ENCODE measurements at regions not wholly inside any gene's neighbourhood (a gene's known extent, or its start where the extent isn't known, plus 50 kb on each side); places are given as distances from the start of the nearest gene placed in this dataset.

GRCh38 chr11:109480251-109480650 lies 58.3 kb downstream of the C11orf87 start:
- H3K27ac ChIP-seq, result no peak overlapping the region
- intact Hi-C loops (cut with DNase I), result no loop called here
- ATAC-seq, result no peak
- no peak for TF ChIP-seq CTCF (IDR thresholded peaks at IDR 0.05)
- DNase-seq, result no peak
- H3K4me1 ChIP-seq, result no peaks in the 10 kb centered on the region
- H3K36me3 ChIP-seq (ENCODE audit: insufficient read depth in 1 of 2, low read depth in 1 of 2), result no peaks in the 10 kb centered on the region
- no peaks in the 10 kb centered on the region for H3K27me3 ChIP-seq (ENCODE audit: insufficient read depth in 3 of 3, low read length in 2 of 3)
- H3K4me3 ChIP-seq, result no peak overlapping the region
- WGBS, 3 donors, result 39 to 54% (median 41%) methylated on average over 6 of the region's 6 CpGs
- H3K9me3 ChIP-seq, result peaks cover under 1% of the 10 kb centered on the region

- whole genome bisulfite sequencing, 3 donors, result 42 to 56% (median 47%) methylated on average over 1 of the region's 1 CpG
- Histone ChIP-seq H3K4me3 (no peak overlapping the region), H3K27me3 (ENCODE audit: insufficient read depth in 3 of 3, low read length in 2 of 3) (no peaks in the 10 kb centered on the region), H3K4me1 (no peaks in the 10 kb centered on the region), H3K9me3 (no peaks in the 10 kb centered on the region), H3K27ac (no peak overlapping the region), H3K36me3 (ENCODE audit: insufficient read depth in 1 of 2, low read depth in 1 of 2) (no peaks in the 10 kb centered on the region)
- no peak for ATAC-seq
- no peak for TF ChIP-seq CTCF (IDR thresholded peaks at IDR 0.05)
- intact Hi-C loops (cut with DNase I), result no loop called here
- DNase-seq, result no peak
Observed at GRCh38 chr11:109486129-109486528, 64.1 kb downstream of the C11orf87 start.

GRCh38 chr11:109490953-109491635 lies 69.1 kb downstream of the C11orf87 start:
- no peaks in the 10 kb centered on the region for H3K36me3 ChIP-seq (ENCODE audit: insufficient read depth in 1 of 2, low read depth in 1 of 2)
- DNase-seq, result no peak
- no peaks in the 10 kb centered on the region for H3K9me3 ChIP-seq
- no peak overlapping the region for H3K27ac ChIP-seq
- WGBS, 3 donors, result 32 to 42% (median 34%) methylated on average over 4 of the region's 4 CpGs
- ATAC-seq, result no peak
- H3K4me3 ChIP-seq, result no peak overlapping the region
- no peaks in the 10 kb centered on the region for H3K4me1 ChIP-seq
- intact Hi-C loops (cut with DNase I), result no loop called here
- no peaks in the 10 kb centered on the region for H3K27me3 ChIP-seq (ENCODE audit: insufficient read depth in 3 of 3, low read length in 2 of 3)
- TF ChIP-seq CTCF (IDR thresholded peaks at IDR 0.05), result no peak

GRCh38 chr11:109506115-109506514 lies 84.1 kb downstream of the C11orf87 start:
- DNase-seq (no peak), ATAC-seq (no peak)
- TF ChIP-seq CTCF (IDR thresholded peaks at IDR 0.05), result no peak
- intact Hi-C loops (cut with DNase I), result no loop called here
- H3K4me1 ChIP-seq, result no peaks in the 10 kb centered on the region
- WGBS, 3 donors, result 76 to 85% (median 83%) methylated on average over 3 of the region's 3 CpGs
- H3K9me3 ChIP-seq, result no peaks in the 10 kb centered on the region
- H3K27me3 ChIP-seq (ENCODE audit: insufficient read depth in 3 of 3, low read length in 2 of 3), result no peaks in the 10 kb centered on the region
- no peak overlapping the region for H3K4me3 ChIP-seq
- no peak overlapping the region for H3K27ac ChIP-seq
- H3K36me3 ChIP-seq (ENCODE audit: insufficient read depth in 1 of 2, low read depth in 1 of 2), result no peaks in the 10 kb centered on the region

GRCh38 chr11:109507331-109507730 lies 85.3 kb downstream of the C11orf87 start:
- 83 to 88% (median 87%) methylated on average over 4 of the region's 4 CpGs for WGBS, 3 donors
- intact Hi-C loops (cut with DNase I), result no loop called here

More at GRCh38 chr11:109507331-109507730, 85.3 kb downstream of the C11orf87 start:
- ATAC-seq (no peak), DNase-seq (no peak)
- no peak for TF ChIP-seq CTCF (IDR thresholded peaks at IDR 0.05)
- no peak overlapping the region for H3K27ac ChIP-seq
- H3K9me3 ChIP-seq, result no peaks in the 10 kb centered on the region
- no peaks in the 10 kb centered on the region for H3K27me3 ChIP-seq (ENCODE audit: insufficient read depth in 3 of 3, low read length in 2 of 3)
- no peaks in the 10 kb centered on the region for H3K36me3 ChIP-seq (ENCODE audit: insufficient read depth in 1 of 2, low read depth in 1 of 2)
- no peaks in the 10 kb centered on the region for H3K4me1 ChIP-seq
- H3K4me3 ChIP-seq, result no peak overlapping the region

Data from psoas muscle (tissue), 7 donors.